ENCODE measurements at regions not wholly inside any gene's neighbourhood (a gene's known extent, or its start where the extent isn't known, plus 50 kb on each side); places are given as distances from the start of the nearest gene placed in this dataset.
"Not testable (repeated sequence)": the region's sequence is repeated elsewhere in the genome, so short reads cannot be mapped to it uniquely, and the experiment has no call there.

GRCh38 chr3:159280386-159281191 is 478.7 kb downstream of the MFSD1 start:
- no peak for DNase-seq

- no peak for DNase-seq
Observed at GRCh38 chr3:159293493-159293892, 491.6 kb downstream of the MFSD1 start.

- DNase-seq = no peak
Observed at GRCh38 chr3:159301961-159302360, 500.1 kb downstream of the MFSD1 start.

- no peak for DNase-seq
Observed at GRCh38 chr3:159305017-159305416, 503.2 kb downstream of the MFSD1 start.

GRCh38 chr3:159316706-159317105 is 514.9 kb downstream of the MFSD1 start:
- not testable (repeated sequence) for DNase-seq

- DNase-seq = no peak
Observed at GRCh38 chr3:159319156-159319555, 517.3 kb downstream of the MFSD1 start.

- peak; percentile 59 for DNase-seq
Observed at GRCh38 chr3:159322322-159322939, 520.6 kb downstream of the MFSD1 start.

- DNase-seq = no peak
Observed at GRCh38 chr3:159323848-159324247, 522.0 kb downstream of the MFSD1 start.

- DNase-seq = no peak
Observed at GRCh38 chr3:159326998-159327397, 525.1 kb downstream of the MFSD1 start.

GRCh38 chr3:159332535-159333099 is 530.8 kb downstream of the MFSD1 start:
- DNase-seq = no peak

- no peak for DNase-seq
Observed at GRCh38 chr3:159339131-159339530, 537.3 kb downstream of the MFSD1 start.

GRCh38 chr3:159340877-159341500 is 539.1 kb downstream of the MFSD1 start:
- no peak for DNase-seq

- DNase-seq = no peak
Observed at GRCh38 chr3:159346271-159346903, 544.5 kb downstream of the MFSD1 start.

GRCh38 chr3:159348431-159348830 is 546.6 kb downstream of the MFSD1 start:
- DNase-seq = no peak

GRCh38 chr3:159356606-159357005 is 554.8 kb downstream of the MFSD1 start:
- no peak for DNase-seq

GRCh38 chr3:159364511-159364910 is 562.7 kb downstream of the MFSD1 start:
- no peak for DNase-seq

- DNase-seq = no peak
Observed at GRCh38 chr3:159366476-159366875, 564.6 kb downstream of the MFSD1 start.

- DNase-seq = no peak
Observed at GRCh38 chr3:159371961-159372360, 570.1 kb downstream of the MFSD1 start.

GRCh38 chr3:159378396-159379194 is 576.7 kb downstream of the MFSD1 start:
- DNase-seq = no peak

- DNase-seq = no peak
Observed at GRCh38 chr3:159380891-159381290, 579.0 kb downstream of the MFSD1 start.

- DNase-seq = no peak
Observed at GRCh38 chr3:159390656-159391212, 588.9 kb downstream of the MFSD1 start.

GRCh38 chr3:159397683-159398082 is 591.0 kb upstream of the IL12A start:
- DNase-seq = not testable (repeated sequence)
